HEK293 (cell line): ENCODE measurements at regions not wholly inside any gene's neighbourhood (a gene's known extent, or its start where the extent isn't known, plus 50 kb on each side); places are given as distances from the start of the nearest gene placed in this dataset.

ENCODE experiments used
- CTCF ChIA-PET: fragments of 350-600 bp; formaldehyde crosslinking; extraction: SDS; loops from one replicate; lab custom pipeline; 2021; ENCODE audit warnings: antibody characterized with exemption; lab: Yijun Ruan, JAX
- POLR2A ChIA-PET: fragments of 300-600 bp; formaldehyde crosslinking; extraction: SDS; loops from one replicate; lab custom pipeline; 2020; ENCODE audit warnings: antibody characterized with exemption, inconsistent platforms; lab: Yijun Ruan, JAX
- H3K27ac ChIP-seq: fragments of 200-500 bp; sonication (Bioruptor generic); 2 replicates; pipeline ENCODE4 v1.5.1; 2014; ENCODE audit warnings: low read depth, low read length, control low read depth, inconsistent platforms; ENCODE audit errors: extremely low read depth
- H3K36me3 ChIP-seq, 2 experiments: fragments of 200-500 bp in 1 of 2; sonication (Bioruptor generic) in 1 of 2; 1 replicate in 1 of 2; 2 replicates in 1 of 2; pipeline ENCODE4 v1.5.1; 2014 to 2017; ENCODE audit warnings: inconsistent platforms in 2 of 2, low read length in 2 of 2; ENCODE audit not compliant: control insufficient read depth in 2 of 2, insufficient read depth in 1 of 2
- H3K4me1 ChIP-seq: fragments of 200-500 bp; sonication (Bioruptor generic); 2 replicates; pipeline ENCODE4 v1.5.1; 2014; ENCODE audit warnings: mild to moderate bottlenecking, low read length, inconsistent platforms; ENCODE audit not compliant: control insufficient read depth, insufficient read depth
- H3K4me3 ChIP-seq: 2 replicates; pipeline ENCODE4 v1.5.1; 2011; ENCODE audit warnings: low read depth, mild to moderate bottlenecking, control low read depth, low read length, moderate library complexity
- H3K9me3 ChIP-seq: fragments of 200-500 bp; sonication (Bioruptor generic); 2 replicates; pipeline ENCODE4 v1.5.1; 2014; ENCODE audit warnings: low read depth, low read length, inconsistent platforms; ENCODE audit not compliant: control insufficient read depth, insufficient read depth
- KLF8 ChIP-seq: fragments of 450-650 bp; formaldehyde crosslinking; IDR thresholded peaks from 2 replicates; pipeline ENCODE4 v1.5.1; 2016; ENCODE audit warnings: missing biosample characterization, missing genetic modification characterization
- SCRT2 ChIP-seq: fragments of 450-650 bp; formaldehyde crosslinking; IDR thresholded peaks from 2 replicates; pipeline ENCODE4 v1.5.1; 2016; ENCODE audit warnings: missing biosample characterization, missing genetic modification characterization
- SP2 ChIP-seq: fragments of 450-650 bp; formaldehyde crosslinking; IDR thresholded peaks from 2 replicates; pipeline ENCODE4 v1.5.1; 2016; ENCODE audit warnings: missing biosample characterization, missing genetic modification characterization
- YY1 ChIP-seq: fragments of 450-650 bp; formaldehyde crosslinking; IDR thresholded peaks from 2 replicates; pipeline ENCODE4 v1.5.1; 2018; ENCODE audit warnings: missing biosample characterization, missing genetic modification characterization
- ZBTB1 ChIP-seq: fragments of 450-650 bp; formaldehyde crosslinking; IDR thresholded peaks from 2 replicates; pipeline ENCODE4 v1.5.1; 2016; ENCODE audit warnings: missing biosample characterization, missing genetic modification characterization
- ZBTB21 ChIP-seq: fragments of 450-650 bp; formaldehyde crosslinking; IDR thresholded peaks from 2 replicates; pipeline ENCODE4 v1.5.1; 2017; ENCODE audit warnings: missing biosample characterization, missing genetic modification characterization
- ZEB2 ChIP-seq: fragments of 450-650 bp; formaldehyde crosslinking; IDR thresholded peaks from 2 replicates; pipeline ENCODE4 v1.5.1; 2016; ENCODE audit warnings: missing biosample characterization, missing genetic modification characterization
- ZNF169 ChIP-seq: fragments of 450-650 bp; formaldehyde crosslinking; IDR thresholded peaks from 2 replicates; pipeline ENCODE4 v1.5.1; 2016; ENCODE audit warnings: missing biosample characterization, missing genetic modification characterization
- ZNF423 ChIP-seq: fragments of 450-650 bp; formaldehyde crosslinking; IDR thresholded peaks from 2 replicates; pipeline ENCODE4 v1.5.1; 2016; ENCODE audit warnings: missing biosample characterization, missing genetic modification characterization
- ZNF529 ChIP-seq: fragments of 450-650 bp; formaldehyde crosslinking; IDR thresholded peaks from 2 replicates; pipeline ENCODE4 v1.5.1; 2017; ENCODE audit warnings: missing genetic modification characterization, missing biosample characterization; ENCODE audit not compliant: insufficient replicate concordance
- ZNF560 ChIP-seq: fragments of 450-650 bp; formaldehyde crosslinking; IDR thresholded peaks from 2 replicates; pipeline ENCODE4 v1.5.1; 2017; ENCODE audit warnings: missing biosample characterization, missing genetic modification characterization, borderline replicate concordance
- ZNF664 ChIP-seq: fragments of 450-650 bp; formaldehyde crosslinking; IDR thresholded peaks from 2 replicates; pipeline ENCODE4 v1.5.1; 2016; ENCODE audit warnings: missing biosample characterization, missing genetic modification characterization
- ZNF777 ChIP-seq: fragments of 450-650 bp; formaldehyde crosslinking; IDR thresholded peaks from 2 replicates; pipeline ENCODE4 v1.5.1; 2017; ENCODE audit warnings: missing biosample characterization, missing genetic modification characterization, borderline replicate concordance
- ZNF791 ChIP-seq: fragments of 450-650 bp; formaldehyde crosslinking; IDR thresholded peaks from 2 replicates; pipeline ENCODE4 v1.5.1; 2016; ENCODE audit warnings: missing biosample characterization, missing genetic modification characterization
- TF ChIP-seq, protein P1 (sequence below): fragments of 450-650 bp; formaldehyde crosslinking; IDR thresholded peaks from 2 replicates; pipeline ENCODE4 v1.5.1; 2016; ENCODE audit warnings: missing biosample characterization, missing genetic modification characterization
- TF ChIP-seq, protein P2 (sequence below): fragments of 450-650 bp; formaldehyde crosslinking; IDR thresholded peaks from 2 replicates; pipeline ENCODE4 v1.5.1; 2016; ENCODE audit warnings: missing biosample characterization, missing genetic modification characterization, low read depth
- TF ChIP-seq, protein P3 (sequence below): fragments of 450-650 bp; formaldehyde crosslinking; IDR thresholded peaks from 2 replicates; pipeline ENCODE4 v1.5.1; 2017; ENCODE audit warnings: missing biosample characterization, missing genetic modification characterization
- TF ChIP-seq, protein P4 (sequence below): fragments of 450-650 bp; formaldehyde crosslinking; IDR thresholded peaks from 2 replicates; pipeline ENCODE4 v1.5.1; 2016; ENCODE audit warnings: missing biosample characterization, missing genetic modification characterization
- TF ChIP-seq, protein P5 (sequence below): fragments of 450-650 bp; formaldehyde crosslinking; IDR thresholded peaks from 2 replicates; pipeline ENCODE4 v1.5.1; 2016; ENCODE audit warnings: missing biosample characterization, missing genetic modification characterization
- TF ChIP-seq, protein P6 (sequence below): fragments of 450-650 bp; formaldehyde crosslinking; IDR thresholded peaks from 2 replicates; pipeline ENCODE4 v1.5.1; 2016; ENCODE audit warnings: missing biosample characterization, missing genetic modification characterization
- TF ChIP-seq, protein P7 (sequence below): fragments of 450-650 bp; formaldehyde crosslinking; optimal IDR thresholded peaks from 2 replicates; pipeline ENCODE3; 2016; ENCODE audit warnings: missing biosample characterization, mild to moderate bottlenecking, missing genetic modification characterization

DNA sequence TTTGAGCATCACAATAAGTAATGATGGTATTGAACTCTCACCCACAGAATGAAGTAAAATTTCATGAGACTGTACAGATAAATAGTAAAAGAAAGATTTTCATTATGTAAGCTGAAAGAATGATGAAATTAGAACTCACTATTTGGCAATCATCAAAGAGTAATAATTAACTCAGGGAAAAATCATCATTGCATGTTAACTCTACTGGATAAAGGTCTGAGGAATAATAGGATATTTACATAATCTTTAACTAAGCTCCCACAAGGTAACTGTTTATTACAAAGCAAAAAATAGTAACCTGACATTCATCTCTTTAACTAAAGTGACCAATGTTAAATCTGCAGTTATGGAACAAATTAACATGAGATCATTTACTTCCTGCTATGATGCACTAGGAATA is 739.9 kb downstream of the FAM181B start:
- no peak overlapping the region for H3K27ac ChIP-seq
- POLR2A ChIA-PET, result no interaction called here
- H3K4me3 ChIP-seq, result no peak overlapping the region
- TF ChIP-seq ZNF529 (tag by site-specific recombination) (no peak), ZNF169 (no peak), ZNF560 (tag by site-specific recombination) (no peak), SP2 (no peak), ZNF791 (tag by site-specific recombination) (no peak), ZBTB21 (tag by site-specific recombination) (no peak), ZEB2 (tag by site-specific recombination) (no peak)
- TF ChIP-seq, protein P1, sequence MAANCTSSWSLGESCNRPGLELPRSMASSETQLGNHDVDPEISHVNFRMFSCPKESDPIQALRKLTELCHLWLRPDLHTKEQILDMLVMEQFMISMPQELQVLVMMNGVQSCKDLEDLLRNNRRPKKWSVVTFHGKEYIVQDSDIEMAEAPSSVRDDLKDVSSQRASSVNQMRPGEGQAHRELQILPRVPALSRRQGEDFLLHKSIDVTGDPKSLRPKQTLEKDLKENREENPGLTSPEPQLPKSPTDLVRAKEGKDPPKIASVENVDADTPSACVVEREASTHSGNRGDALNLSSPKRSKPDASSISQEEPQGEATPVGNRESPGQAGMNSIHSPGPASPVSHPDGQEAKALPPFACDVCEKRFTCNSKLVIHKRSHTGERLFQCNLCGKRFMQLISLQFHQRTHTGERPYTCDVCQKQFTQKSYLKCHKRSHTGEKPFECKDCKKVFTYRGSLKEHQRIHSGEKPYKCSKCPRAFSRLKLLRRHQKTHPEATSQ, result no peak
- TF ChIP-seq, protein P2, sequence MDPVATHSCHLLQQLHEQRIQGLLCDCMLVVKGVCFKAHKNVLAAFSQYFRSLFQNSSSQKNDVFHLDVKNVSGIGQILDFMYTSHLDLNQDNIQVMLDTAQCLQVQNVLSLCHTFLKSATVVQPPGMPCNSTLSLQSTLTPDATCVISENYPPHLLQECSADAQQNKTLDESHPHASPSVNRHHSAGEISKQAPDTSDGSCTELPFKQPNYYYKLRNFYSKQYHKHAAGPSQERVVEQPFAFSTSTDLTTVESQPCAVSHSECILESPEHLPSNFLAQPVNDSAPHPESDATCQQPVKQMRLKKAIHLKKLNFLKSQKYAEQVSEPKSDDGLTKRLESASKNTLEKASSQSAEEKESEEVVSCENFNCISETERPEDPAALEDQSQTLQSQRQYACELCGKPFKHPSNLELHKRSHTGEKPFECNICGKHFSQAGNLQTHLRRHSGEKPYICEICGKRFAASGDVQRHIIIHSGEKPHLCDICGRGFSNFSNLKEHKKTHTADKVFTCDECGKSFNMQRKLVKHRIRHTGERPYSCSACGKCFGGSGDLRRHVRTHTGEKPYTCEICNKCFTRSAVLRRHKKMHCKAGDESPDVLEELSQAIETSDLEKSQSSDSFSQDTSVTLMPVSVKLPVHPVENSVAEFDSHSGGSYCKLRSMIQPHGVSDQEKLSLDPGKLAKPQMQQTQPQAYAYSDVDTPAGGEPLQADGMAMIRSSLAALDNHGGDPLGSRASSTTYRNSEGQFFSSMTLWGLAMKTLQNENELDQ (tag by site-specific recombination), result no peak
- TF ChIP-seq, protein P3, sequence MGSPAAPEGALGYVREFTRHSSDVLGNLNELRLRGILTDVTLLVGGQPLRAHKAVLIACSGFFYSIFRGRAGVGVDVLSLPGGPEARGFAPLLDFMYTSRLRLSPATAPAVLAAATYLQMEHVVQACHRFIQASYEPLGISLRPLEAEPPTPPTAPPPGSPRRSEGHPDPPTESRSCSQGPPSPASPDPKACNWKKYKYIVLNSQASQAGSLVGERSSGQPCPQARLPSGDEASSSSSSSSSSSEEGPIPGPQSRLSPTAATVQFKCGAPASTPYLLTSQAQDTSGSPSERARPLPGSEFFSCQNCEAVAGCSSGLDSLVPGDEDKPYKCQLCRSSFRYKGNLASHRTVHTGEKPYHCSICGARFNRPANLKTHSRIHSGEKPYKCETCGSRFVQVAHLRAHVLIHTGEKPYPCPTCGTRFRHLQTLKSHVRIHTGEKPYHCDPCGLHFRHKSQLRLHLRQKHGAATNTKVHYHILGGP (tag by site-specific recombination), result no peak
- TF ChIP-seq, protein P4, sequence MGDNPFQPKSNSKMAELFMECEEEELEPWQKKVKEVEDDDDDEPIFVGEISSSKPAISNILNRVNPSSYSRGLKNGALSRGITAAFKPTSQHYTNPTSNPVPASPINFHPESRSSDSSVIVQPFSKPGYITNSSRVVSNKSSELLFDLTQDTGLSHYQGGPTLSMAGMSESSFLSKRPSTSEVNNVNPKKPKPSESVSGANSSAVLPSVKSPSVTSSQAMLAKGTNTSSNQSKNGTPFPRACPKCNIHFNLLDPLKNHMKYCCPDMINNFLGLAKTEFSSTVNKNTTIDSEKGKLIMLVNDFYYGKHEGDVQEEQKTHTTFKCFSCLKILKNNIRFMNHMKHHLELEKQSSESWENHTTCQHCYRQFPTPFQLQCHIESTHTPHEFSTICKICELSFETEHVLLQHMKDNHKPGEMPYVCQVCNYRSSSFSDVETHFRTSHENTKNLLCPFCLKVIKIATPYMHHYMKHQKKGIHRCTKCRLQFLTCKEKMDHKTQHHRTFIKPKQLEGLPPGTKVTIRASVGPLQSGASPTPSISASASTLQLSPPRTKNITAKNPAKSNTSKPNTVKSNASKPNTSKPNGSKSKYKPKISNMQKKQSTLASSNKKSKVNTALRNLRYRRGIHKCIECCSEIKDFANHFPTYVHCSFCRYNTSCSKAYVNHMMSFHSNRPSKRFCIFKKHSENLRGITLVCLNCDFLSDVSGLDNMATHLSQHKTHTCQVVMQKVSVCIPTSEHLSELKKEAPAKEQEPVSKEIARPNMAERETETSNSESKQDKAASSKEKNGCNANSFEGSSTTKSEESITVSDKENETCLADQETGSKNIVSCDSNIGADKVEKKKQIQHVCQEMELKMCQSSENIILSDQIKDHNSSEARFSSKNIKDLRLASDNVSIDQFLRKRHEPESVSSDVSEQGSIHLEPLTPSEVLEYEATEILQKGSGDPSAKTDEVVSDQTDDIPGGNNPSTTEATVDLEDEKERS (tag by site-specific recombination), result no peak
- no peaks in the 10 kb centered on the region for H3K36me3 ChIP-seq
- no peaks in the 10 kb centered on the region for H3K4me1 ChIP-seq
- H3K9me3 ChIP-seq, result no peaks in the 10 kb centered on the region
- CTCF ChIA-PET, result no interaction called here

DNA sequence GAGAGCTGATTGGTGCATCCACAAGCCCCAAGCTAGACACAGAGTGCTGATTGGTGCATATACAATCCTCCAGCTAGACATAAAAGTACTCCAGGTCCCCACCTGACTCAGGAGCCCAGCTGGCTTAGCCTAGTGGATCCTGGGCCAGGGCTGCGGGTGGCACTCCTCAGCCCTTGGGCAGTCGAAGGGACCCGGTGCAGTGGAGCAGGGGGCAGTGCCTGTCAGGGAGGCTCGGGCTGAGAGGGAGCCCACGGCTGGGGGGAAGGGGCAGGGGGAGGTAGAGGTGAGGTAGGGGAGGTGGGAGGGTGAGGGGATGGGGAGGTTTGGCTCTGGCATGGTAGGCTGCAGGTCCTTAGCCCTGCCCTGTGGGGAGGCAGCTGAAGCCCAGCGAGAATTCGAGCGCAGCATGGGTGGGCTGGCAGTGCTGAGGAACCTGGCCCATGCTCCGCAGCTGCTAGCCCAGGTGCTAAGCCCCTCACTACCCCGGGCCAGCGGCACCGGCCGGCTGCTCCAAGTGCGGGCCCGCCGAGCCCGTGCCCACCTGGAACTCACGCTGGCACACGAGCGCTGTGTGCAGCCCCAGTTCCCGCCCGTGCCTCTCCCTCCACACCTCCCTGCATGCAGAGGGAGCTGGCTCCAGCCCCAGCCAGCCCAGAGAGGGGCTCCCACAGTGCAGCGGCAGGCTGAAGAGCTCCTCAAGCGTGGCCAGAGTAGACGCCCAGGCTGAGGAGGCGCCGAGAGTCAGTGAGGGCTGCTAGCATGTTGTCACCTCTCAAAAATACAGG is 742.8 kb downstream of the FAM181B start:
- Histone ChIP-seq H3K27ac (no peak overlapping the region), H3K4me3 (no peak overlapping the region), H3K4me1 (no peaks in the 10 kb centered on the region), H3K36me3 (no peaks in the 10 kb centered on the region), H3K9me3 (no peaks in the 10 kb centered on the region)
- TF ChIP-seq ZNF777 (tag by site-specific recombination), result no peak
- no peak for TF ChIP-seq ZBTB1 (tag by site-specific recombination)
- TF ChIP-seq KLF8 (tag by site-specific recombination), result no peak
- TF ChIP-seq, protein P5, sequence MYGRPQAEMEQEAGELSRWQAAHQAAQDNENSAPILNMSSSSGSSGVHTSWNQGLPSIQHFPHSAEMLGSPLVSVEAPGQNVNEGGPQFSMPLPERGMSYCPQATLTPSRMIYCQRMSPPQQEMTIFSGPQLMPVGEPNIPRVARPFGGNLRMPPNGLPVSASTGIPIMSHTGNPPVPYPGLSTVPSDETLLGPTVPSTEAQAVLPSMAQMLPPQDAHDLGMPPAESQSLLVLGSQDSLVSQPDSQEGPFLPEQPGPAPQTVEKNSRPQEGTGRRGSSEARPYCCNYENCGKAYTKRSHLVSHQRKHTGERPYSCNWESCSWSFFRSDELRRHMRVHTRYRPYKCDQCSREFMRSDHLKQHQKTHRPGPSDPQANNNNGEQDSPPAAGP (tag by site-specific recombination), result no peak
- TF ChIP-seq YY1, result no peak
- TF ChIP-seq ZNF664, result no peak
- TF ChIP-seq, protein P6, sequence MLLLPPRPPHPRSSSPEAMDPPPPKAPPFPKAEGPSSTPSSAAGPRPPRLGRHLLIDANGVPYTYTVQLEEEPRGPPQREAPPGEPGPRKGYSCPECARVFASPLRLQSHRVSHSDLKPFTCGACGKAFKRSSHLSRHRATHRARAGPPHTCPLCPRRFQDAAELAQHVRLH (tag by site-specific recombination), result no peak
- TF ChIP-seq ZNF423, result no peak
- no peak for TF ChIP-seq SCRT2
- TF ChIP-seq, protein P7, sequence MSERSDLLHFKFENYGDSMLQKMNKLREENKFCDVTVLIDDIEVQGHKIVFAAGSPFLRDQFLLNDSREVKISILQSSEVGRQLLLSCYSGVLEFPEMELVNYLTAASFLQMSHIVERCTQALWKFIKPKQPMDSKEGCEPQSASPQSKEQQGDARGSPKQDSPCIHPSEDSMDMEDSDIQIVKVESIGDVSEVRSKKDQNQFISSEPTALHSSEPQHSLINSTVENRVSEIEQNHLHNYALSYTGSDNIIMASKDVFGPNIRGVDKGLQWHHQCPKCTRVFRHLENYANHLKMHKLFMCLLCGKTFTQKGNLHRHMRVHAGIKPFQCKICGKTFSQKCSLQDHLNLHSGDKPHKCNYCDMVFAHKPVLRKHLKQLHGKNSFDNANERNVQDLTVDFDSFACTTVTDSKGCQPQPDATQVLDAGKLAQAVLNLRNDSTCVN (tag by site-specific recombination), result no peak
- CTCF ChIA-PET, result no interaction called here
- POLR2A ChIA-PET, result no interaction called here
